Esophagus squamous epithelium (tissue), 4 donors: ENCODE measurements at regions not wholly inside any gene's neighbourhood (a gene's known extent, or its start where the extent isn't known, plus 50 kb on each side); places are given as distances from the start of the nearest gene placed in this dataset.

Source experiments
- POLR2A ChIP-seq, 4 donors: fragments of 450-650 bp; IDR thresholded peaks; one replicate each; pipeline ENCODE4 v1.6.1; 2017; ENCODE audit warnings: antibody characterized with exemption in 4 of 4, mild to moderate bottlenecking in 4 of 4, moderate library complexity in 3 of 4
- TF ChIP-seq, protein P1 (sequence below), 6 experiments: fragments of 450-650 bp in 4 of 6; fragments of 200-600 bp in 2 of 6; sonication (generic) in 2 of 6; IDR thresholded peaks; one replicate each; pipeline ENCODE4 v1.5.1; 2016 to 2019; ENCODE audit warnings: antibody characterized with exemption in 6 of 6, mild to moderate bottlenecking in 4 of 6, moderate library complexity in 4 of 6

DNA sequence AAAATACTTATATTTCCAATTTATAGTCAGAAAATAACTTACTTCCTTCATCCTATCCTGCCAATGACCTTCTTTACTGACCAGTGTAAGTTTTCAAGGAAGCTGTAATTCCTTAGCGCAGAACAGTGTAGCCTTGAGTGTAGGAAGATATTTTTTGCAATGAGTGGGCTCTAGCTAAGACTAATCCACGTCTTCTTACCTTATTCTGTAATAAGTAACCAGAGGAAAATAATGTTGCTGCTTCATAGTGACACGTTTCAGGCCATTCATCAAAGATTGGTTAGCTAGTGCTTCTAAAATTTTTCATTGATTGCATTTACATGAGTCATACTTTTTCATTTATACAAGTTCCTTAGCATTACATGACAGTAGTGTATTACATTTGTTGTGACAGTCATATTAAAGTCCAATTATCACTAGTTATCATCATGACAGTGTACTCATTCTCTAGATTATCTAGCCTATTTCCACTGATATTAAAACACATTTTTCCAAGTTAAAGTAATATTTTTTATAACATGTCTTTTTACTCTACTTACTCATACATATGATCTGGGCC, 403.8 kb upstream of the EPHA3 start:
- no peak for TF ChIP-seq POLR2A (IDR thresholded peaks at IDR 0.05)
- TF ChIP-seq, protein P1, sequence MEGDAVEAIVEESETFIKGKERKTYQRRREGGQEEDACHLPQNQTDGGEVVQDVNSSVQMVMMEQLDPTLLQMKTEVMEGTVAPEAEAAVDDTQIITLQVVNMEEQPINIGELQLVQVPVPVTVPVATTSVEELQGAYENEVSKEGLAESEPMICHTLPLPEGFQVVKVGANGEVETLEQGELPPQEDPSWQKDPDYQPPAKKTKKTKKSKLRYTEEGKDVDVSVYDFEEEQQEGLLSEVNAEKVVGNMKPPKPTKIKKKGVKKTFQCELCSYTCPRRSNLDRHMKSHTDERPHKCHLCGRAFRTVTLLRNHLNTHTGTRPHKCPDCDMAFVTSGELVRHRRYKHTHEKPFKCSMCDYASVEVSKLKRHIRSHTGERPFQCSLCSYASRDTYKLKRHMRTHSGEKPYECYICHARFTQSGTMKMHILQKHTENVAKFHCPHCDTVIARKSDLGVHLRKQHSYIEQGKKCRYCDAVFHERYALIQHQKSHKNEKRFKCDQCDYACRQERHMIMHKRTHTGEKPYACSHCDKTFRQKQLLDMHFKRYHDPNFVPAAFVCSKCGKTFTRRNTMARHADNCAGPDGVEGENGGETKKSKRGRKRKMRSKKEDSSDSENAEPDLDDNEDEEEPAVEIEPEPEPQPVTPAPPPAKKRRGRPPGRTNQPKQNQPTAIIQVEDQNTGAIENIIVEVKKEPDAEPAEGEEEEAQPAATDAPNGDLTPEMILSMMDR (IDR thresholded peaks at IDR 0.05): no peak
